NCI-H146 treated with DMSO at 0.1 percent for 48 hours (cell line): ENCODE measurements at regions not wholly inside any gene's neighbourhood (a gene's known extent, or its start where the extent isn't known, plus 50 kb on each side); places are given as distances from the start of the nearest gene placed in this dataset.
"Not testable (repeated sequence)": the region's sequence is repeated elsewhere in the genome, so short reads cannot be mapped to it uniquely, and the experiment has no call there.

ENCODE experiments used
- DNase-seq: peaks from one replicate; lab custom pipeline; 2025; ENCODE audit not compliant: unreplicated experiment; lab: John Stamatoyannopoulos, UW

DNA sequence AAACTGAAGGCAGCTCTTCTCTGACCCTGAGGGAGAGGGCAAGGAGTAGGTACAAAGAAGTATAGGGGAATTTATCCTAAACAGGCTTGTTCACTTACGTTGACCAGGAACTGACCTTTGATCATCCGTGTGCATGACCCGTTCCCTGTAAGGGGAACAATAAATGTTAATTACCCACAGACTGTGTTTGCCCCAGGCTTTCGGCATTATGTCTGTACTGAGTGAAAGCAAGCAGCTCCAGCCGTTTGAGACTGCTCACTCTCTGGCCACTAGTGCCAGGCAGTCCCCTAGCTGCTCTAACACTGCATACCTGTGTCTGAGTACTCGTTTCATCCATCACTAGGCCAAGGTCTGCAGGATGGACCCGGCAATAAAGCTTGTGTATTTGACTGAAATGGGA, 1365.3 kb downstream of the NCAM2 start:
- no peak for DNase-seq

DNA sequence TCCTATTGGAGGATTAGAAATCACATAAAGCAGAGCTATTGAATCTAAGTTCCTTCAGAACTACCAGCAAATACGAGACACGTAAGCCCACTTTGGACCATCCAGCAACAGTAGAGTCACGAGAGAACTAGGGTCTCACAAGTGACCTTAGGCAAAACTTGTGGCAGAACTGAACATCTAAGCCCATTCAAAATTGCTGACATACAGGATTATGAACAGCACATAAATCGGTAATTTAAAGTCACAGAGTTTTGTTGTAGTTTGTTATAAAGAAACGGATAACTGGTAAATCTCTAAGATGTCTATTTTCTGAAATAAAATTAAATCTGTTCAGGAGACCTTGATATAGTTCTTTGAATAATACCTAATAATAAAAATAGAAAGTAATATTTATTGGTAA, 1366.0 kb downstream of the NCAM2 start:
- no peak for DNase-seq

DNA sequence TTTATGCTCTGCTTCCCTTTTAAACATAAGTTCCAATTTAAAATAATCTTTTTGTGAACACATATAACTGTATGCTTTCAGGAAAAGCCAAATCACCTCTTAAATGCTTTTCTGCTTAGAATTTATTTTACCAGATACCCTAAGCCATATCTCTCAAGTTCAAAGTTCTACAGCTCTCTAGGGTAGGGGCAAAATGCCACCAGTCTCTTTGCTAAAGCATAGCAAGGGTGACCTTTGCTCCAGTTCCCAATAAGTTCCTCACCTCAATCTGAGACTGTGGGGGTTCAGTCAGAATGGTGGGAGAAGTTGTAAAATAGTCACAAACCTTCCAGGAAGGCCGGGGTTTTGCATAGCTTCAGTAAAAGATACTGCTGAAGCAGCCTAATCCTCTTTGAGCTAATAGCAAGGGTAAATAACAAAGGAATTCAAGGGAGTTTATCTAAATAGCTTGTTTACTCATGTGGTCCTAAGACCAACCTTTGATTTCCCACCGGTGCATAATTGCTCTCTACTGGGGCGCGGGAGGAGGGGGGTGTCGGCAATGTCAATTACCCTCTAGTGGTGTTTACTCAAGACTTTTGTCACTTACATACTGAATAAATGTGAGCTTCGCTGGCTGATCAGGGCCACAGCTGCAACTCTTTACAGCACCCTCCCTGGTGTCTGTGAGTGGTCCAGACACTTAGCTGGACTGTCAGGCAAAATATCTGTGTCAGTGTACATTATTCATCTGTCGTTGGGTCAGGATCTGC, 1376.2 kb downstream of the NCAM2 start:
- DNase-seq = peak; percentile 21

DNA sequence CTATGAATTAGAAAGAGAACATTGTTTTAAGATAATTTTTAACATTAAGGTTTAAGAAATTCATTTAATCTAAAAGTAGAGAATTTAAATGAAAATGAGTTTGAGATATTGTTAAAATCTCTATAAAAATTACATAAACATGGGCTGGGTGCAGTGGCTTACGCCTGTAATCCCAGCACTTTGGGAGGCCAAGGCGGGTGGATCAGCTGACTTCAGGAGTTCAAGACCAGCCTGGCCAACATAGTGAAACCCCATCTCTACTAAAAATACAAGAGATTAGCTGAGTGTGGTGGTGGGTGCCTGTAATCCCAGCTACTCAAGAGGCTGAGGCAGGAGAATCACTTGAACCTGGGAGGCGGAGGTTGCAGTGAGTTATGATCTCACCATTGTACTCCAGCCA, 1379.6 kb downstream of the NCAM2 start:
- not testable (repeated sequence) for DNase-seq

DNA sequence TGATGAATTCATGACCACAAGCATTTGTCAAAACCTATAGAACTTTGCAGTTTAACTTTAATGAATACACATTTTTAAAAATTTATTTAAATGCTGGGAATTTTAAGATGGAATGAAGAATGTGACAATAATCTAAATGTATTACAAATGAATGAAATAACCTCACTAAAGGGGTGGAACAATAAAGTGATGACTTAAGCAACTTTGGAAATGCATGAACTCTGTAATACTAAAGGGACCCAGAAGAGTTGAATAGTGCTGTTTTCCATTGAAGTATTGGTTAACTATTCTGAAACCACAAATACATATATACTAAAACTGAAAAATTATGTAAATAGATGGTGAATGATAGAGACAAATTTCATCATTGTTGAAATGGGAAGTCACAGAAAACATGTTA, 1395.1 kb downstream of the NCAM2 start:
- no peak for DNase-seq

DNA sequence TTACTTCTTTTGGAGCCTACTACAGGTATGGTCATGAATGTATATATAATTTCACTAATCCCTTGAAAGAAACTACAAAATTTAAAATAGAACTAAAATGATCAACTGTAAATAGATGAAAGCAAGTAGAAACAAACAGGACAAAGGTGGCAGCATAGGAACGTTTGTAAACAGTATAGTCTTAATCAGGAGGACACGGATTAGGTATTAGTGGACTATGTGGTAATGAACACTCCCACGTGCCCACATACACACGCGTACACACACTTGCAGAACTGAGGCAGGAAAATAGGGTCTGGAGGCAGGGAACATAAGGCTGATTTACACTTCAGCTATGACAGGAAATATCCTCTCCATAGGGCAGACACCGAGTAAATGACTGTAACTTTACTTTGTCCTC, 1397.8 kb downstream of the NCAM2 start:
- DNase-seq = no peak

DNA sequence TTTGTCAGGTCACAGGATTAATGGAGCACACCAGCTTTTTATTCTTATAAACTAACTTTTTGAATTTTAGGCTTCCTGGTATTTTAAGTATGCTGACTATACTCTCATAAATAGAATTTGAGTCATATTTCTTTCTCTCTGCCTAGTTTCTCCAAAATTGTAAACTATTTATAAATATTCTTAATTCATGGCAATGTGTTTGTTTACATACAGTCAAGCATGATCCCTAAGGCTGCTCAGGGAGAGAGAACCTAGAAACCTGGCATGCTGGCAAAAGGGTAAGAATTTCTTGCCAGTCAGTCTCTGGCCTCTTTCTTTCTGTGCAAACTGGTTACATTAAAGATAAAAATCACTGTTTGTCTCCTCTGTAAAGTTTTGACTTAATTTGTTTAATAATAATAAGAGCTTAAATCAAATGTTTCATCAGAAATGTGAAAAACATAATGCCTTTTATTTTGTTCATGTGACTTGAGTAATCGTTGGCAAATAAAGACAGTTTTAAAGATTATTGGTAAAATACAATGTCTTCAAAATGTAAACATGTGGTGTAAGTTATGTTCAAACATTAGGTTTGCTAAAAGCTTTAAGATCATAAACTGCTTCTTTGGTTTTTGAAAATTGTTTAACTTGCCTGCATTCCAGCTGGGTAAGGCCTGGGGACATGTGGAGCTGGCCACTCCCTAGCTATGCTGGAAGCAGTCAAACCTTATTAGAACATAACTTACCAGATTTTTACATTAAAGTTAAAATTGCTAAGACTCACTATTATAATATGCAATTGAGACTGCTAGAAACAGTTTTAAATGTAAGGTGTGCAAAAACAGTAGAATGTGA, 1401.7 kb downstream of the NCAM2 start:
- no peak for DNase-seq

DNA sequence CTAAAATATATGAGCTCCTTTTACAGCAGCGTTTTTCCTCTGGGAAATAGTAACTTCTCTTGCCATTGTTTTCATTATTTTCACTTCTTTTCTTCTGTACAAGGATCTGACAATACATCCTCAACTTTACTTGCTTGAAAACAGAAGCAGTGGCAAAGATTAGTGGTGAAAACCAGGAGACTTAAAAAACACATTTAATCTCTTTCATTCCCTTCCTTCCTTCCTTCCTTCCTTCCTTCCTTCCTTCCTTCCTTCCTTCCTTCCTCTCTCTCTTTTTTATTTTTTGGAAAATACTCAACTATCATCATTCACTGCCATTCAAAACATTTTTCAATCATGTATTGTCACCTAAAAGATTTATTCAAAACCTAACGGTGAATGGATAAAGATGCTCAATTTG, 1411.4 kb downstream of the NCAM2 start:
- no peak for DNase-seq

DNA sequence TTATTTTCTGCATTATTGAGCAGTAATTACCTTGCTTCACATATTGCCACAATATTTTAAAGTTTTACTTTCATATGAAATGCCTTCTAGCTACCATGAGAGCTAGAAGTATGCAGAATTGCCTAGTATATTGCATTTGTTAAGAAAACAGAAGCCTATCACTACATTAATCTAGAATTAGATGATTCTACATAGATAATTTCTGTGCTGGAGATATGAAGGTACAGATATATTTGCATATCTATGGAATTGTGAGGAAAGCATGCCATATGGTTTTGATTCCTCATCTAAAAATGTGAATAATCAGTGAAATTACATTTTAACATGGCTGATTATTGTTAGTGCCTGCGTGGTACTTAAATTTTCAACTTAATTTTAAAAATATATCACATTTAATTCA, 1418.3 kb downstream of the NCAM2 start:
- DNase-seq = no peak

DNA sequence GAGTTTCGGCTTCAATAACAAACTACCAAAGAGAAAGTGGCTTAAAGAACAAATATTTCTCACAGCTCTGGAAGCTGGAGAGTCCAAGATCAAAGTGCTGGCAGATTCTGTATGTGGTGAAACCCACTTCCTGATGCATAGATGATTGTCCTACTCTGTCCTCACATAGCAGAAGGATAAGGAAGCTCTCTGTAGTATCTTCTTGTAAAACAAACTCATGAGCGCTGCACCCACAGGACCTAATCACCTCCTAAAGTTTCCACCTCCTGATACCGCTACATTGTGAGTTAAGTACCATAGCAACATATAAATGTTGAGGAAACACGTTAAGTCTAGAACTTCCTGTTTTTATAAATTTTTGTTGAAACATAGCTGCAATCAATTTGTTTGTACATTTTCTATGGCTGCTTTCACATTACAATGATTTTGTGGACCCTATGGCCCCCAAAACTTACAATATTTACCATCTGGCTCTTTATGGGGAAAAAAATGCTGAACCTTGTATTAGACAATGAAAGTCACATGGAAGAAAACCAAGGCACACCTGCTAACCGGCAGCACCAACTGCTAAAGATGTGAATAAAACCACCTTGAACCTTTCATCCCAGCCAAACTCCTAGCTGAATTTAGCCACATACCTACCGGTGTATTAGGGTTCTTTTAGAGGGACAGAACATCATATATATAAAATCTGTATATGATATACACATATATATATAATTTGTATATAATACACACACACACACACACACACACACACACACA, 1423.4 kb downstream of the NCAM2 start:
- no peak for DNase-seq

DNA sequence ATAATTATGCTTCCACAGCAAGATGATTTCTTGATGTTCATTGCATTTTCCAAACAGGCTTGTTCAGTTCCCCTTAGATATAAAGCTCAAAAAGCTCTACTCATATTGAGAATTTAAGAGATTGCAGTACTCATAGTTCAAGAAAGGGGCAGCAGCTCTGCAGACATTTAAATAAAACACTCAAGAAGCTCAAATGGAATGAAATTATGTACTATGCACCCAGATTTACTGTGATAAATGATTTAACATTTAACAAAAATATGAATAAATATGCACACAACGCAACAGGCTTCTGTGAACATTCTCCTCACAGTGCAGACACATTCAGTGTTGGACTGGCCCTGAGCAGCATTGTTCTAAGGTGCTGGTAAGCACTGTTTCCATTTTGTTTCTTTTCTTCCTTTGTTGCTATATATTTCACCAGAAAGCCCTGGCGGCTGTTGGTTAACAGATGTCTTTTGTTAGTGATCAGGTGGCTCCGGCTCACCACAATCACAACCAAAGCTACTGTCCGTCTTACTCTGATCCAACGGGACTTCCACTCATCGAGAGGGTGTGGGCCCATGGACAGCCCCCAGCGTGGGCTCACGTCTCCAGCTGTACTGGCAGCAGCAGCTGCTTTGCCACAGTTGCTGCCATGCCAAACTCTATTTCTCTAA, 1440.3 kb downstream of the NCAM2 start:
- DNase-seq = no peak

DNA sequence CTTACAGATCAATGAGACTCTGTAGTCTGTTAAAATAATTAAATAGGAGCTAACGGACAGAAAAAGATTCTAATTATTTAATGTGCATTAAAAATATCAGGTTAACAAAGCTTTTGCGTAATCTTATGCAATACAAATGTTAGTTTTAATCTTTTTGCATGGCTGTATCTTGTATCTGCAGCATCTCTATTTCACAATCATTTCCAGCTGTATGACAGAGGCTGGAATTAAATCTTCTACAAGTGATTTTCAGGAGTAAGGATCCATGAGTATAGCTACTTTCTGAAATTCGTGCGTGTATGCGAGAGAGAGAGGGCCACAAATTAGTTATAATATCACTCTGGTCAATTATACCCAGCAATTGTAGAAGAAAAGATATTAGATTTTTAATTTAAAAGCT, 1446.8 kb downstream of the NCAM2 start:
- no peak for DNase-seq

DNA sequence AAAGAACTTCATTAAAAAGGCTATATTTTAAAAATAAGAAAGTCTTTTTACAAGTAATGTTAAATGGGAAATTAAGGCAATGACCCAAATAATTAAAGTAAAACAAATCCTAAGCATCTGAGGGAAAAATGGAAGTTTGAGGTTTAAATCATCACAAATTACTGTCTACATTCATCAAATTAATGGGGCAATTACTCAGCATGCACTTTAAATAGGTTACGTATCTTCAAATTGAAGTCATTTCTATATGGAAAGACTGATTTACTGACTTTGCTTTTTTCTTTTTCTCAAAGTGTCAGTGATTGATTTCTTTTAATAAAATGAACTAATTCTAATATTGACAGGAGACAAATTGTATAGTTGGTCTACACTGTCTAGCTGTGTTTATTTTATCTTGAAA, 1452.3 kb downstream of the NCAM2 start:
- DNase-seq = peak; percentile 42

DNA sequence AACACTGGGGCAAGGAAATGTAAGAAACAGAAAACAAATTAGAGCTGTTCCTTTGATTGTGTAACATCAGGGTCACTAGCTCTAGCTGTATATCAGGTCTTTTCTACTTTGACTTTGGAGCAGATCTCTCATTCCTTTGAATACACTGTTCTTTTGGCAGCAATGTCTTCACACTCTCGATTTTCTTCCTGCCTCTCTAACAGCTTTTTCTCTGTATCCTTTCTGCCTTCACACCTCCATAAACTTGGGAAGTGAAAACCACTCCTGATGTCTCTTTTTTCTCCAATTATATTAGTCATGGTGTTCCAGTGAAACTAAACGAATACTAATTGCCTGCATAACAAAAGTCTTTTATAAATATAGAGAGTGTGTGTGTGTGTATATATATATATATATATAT, 1458.0 kb downstream of the NCAM2 start:
- no peak for DNase-seq

DNA sequence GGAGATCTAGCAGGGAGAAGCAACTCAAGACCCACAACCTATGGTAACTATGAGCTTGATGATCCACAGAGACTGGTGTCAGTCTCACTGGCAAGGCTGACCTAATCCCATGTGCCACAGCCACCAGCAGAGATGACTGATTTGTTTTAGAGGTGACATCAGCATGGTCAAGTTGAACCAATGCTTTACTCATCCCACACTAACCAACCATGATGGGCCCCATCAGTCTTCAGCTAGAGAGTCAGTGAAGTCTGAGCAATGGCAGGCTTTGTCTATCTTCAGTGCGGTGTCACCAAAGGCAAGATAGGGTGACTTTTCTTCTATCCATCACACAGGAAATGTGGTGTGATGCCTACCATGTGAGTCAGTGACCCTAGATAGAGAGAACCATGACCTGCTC, 1470.7 kb downstream of the NCAM2 start:
- DNase-seq = no peak

DNA sequence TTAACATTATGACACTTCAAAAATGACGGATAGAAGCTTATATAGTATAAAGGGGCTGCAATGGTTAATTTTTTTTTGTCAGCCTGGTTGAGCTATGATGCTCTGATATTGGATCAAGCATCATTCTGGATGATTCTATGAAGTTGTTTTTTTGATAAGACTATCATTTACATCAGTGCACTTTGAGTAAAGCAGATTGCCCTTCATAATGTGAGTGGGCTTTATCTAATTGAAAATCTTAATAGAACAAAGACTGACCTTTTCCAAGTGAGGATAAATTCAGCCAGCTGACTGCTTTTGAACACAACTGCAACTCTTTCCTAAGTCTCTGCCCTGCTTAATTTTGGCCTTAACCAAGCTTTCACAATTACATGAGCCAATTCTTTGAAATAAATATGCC, 1476.2 kb downstream of the NCAM2 start:
- no peak for DNase-seq

DNA sequence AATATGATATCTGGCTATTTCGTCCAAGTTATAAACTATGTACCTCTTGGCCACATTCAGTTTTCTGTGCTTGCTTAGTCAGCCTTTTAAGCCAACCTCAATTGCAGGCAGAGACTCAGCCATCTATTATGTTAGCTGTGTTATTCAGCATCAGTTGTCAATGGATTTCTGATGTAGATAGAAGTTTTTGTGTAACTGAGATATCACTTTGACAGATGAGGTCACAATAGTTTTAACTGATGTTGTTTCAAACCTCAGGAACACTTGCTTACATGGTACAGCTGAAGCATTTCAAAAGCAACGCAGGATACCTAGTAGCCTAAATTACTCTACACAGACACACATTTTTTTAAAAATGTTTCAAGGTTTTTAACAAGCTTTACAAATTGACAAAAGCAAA, 1478.0 kb downstream of the NCAM2 start:
- no peak for DNase-seq

DNA sequence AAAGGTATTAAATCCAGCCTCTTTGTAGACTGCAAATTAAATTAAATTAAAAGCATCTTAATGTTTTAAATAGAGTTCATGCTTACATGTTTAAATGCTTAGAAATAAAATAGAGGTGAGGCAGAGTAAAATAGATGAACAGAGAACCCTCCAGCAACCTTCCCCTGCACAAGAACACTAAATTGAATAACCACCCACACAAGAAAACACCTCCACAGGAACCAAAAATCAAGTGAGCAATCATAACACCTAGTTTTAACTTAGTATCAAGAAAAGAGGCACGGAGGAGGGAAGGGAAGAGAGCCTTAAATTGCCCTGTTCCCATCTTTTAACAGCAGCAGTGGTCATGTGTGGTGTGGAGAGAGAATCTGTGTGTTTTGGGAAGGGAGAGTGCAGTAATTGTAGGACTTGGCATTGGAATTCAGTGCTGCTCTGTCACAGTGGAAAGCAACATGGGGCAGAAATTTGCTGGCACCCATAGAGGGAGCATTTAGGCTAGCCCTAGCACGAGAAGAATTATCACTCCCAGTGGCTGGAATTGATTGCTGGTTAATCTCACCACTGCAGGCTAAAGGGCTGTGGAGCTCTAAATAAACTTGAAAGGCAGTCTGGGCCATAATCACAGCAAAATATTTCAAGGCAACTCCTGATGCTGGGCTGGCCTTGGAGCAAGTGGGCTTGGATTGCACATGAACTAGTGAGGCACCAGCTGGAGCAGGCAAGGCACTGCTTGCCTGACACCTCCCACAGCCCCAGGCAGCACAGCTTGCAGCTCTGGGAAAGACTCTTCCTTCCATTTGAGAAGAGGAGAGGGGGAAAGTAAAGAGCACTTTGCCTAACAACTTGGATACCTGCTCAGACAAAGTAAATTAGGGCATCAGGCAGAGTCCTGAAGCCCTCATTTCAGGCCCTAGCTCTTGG, 1478.8 kb downstream of the NCAM2 start:
- no peak for DNase-seq

DNA sequence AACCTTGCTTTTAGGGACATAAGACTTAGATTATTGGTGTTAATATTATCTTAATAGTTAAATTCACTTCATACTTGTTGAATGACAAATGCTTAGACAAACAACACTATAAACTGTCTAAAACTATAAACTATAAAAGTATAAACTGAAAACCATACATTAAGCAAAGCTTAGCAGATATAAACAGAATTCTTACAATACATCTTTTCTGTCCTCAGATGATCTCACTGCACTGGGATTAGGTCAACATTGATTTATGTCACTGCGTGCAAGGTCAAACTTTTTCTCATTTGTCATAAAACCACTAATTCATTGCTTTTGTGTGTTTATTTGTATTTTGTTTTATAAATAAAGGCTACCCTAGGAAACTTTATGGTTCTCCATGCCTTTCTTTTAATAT, 1491.8 kb downstream of the NCAM2 start:
- DNase-seq = no peak

DNA sequence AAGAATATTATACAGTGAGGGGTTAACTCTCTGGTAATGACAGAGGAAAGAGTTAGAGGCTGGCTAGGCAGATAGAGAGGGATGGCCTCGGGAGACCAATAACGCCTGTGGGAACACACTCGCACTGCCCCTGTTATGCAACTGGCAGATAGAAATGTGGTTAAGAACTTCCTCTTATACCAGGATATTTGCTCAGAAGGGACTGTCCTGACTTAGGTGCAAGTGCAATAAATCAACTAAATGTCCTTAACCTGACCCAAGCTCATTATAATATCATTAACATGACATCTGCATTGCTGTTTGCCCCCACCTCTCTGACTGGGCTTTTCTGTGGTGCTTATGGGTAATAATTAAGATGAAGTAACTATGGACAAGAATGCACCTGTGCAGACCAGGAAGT, 1518.0 kb downstream of the NCAM2 start:
- DNase-seq = no peak
